ENCODE measurements at regions not wholly inside any gene's neighbourhood (a gene's known extent, or its start where the extent isn't known, plus 50 kb on each side); places are given as distances from the start of the nearest gene placed in this dataset.

DNA sequence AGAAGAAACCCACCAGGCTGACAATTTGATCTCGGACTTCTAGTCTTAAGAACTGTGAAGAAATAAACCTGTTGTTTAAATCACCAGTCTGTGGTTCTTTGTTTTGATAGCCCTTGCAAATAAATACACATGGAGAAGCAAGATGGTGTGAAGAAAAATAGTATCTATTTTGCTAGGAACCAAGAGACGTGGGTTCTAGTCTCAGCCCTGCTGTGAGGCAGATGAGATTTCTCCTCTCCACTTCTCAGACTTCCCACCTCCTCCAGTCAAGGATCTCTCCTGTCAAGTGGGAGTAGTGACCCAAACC lies 294.9 kb upstream of the JARID2 start:
- H3K27ac Mint-ChIP-seq (ENCODE audit: unreplicated experiment): no peak overlapping the region
- CTCF ChIA-PET: no interaction called here
- peaks cover under 1% of the 10 kb centered on the region for H3K27me3 Mint-ChIP-seq (ENCODE audit: unreplicated experiment)
- no TSS peak for BruUV-seq (replicated peaks)
- H3K36me3 Mint-ChIP-seq (ENCODE audit: insufficient read depth, unreplicated experiment): no peaks in the 10 kb centered on the region
- TF ChIP-seq, protein P1, sequence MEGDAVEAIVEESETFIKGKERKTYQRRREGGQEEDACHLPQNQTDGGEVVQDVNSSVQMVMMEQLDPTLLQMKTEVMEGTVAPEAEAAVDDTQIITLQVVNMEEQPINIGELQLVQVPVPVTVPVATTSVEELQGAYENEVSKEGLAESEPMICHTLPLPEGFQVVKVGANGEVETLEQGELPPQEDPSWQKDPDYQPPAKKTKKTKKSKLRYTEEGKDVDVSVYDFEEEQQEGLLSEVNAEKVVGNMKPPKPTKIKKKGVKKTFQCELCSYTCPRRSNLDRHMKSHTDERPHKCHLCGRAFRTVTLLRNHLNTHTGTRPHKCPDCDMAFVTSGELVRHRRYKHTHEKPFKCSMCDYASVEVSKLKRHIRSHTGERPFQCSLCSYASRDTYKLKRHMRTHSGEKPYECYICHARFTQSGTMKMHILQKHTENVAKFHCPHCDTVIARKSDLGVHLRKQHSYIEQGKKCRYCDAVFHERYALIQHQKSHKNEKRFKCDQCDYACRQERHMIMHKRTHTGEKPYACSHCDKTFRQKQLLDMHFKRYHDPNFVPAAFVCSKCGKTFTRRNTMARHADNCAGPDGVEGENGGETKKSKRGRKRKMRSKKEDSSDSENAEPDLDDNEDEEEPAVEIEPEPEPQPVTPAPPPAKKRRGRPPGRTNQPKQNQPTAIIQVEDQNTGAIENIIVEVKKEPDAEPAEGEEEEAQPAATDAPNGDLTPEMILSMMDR (IDR thresholded peaks at IDR 0.05; ENCODE audit: unreplicated experiment): no peak
- peaks cover 2% of the 10 kb centered on the region for H3K9me3 Mint-ChIP-seq (ENCODE audit: low read depth, unreplicated experiment)
- DNase-seq: no peak
- H3K4me3 Mint-ChIP-seq (ENCODE audit: low read depth, unreplicated experiment): no peak overlapping the region
- intact Hi-C loops (cut with micrococcal nuclease; ENCODE audit: unreplicated experiment): no loop called here
- no peaks in the 10 kb centered on the region for H3K4me1 Mint-ChIP-seq (ENCODE audit: low read depth, unreplicated experiment)

DNA sequence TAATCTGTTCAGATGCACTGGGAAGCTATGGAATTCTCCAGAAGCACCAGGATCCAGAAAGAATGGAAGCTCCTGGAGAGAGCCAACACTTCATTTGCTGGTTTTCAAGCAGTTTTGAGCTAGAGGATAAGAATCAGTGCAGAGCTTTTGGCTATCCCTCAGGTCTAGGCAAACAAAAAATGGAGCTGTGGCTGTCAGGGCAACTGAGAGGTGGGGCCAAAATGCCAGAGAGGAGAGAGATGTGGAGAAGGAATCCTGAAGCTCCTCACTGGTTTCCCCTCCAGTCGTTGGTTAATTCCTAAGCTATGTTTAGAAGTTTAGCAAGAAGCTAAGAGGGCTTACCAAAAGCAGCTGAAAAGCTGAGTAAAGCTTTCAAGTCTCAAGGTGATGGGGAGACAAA lies 294.2 kb upstream of the JARID2 start:
- H3K27me3 Mint-ChIP-seq (ENCODE audit: unreplicated experiment): no peaks in the 10 kb centered on the region
- TF ChIP-seq, protein P1 (IDR thresholded peaks at IDR 0.05; ENCODE audit: unreplicated experiment): no peak
- DNase-seq: no peak
- no TSS peak for BruUV-seq (replicated peaks)
- no peaks in the 10 kb centered on the region for H3K36me3 Mint-ChIP-seq (ENCODE audit: insufficient read depth, unreplicated experiment)
- CTCF ChIA-PET: interaction anchor here (0.7 kb wide), 1 partner anchor 321 kb away, joined by 4 read pairs; no protein-coding TSS in a partner anchor
- H3K4me3 Mint-ChIP-seq (ENCODE audit: low read depth, unreplicated experiment): no peak overlapping the region
- H3K9me3 Mint-ChIP-seq (ENCODE audit: low read depth, unreplicated experiment): peaks cover 2% of the 10 kb centered on the region
- no peak overlapping the region for H3K27ac Mint-ChIP-seq (ENCODE audit: unreplicated experiment)
- intact Hi-C loops (cut with micrococcal nuclease; ENCODE audit: unreplicated experiment): no loop called here
- H3K4me1 Mint-ChIP-seq (ENCODE audit: low read depth, unreplicated experiment): no peaks in the 10 kb centered on the region

DNA sequence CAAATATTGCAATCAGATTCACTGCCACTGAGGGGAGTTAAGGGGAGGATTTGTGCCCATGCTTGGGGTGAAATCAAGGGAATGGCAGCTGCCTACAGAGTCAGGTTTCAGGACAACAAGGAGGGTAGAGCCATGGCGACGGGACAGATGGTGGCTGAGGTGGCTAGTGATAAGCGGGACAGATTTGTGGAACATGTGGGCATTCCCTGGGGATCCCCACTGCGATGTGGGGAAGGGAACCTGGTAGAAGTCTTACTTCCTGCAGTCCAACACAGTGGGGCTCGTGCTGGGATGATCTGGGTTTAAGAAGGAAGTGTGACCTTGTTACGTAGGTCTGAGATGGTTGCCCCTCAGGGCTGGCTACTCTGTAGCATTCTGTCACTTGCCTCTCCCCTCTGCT lies 292.0 kb upstream of the JARID2 start:
- Mint-ChIP-seq H3K36me3 (ENCODE audit: insufficient read depth, unreplicated experiment) (no peaks in the 10 kb centered on the region), H3K27me3 (ENCODE audit: unreplicated experiment) (no peaks in the 10 kb centered on the region), H3K27ac (ENCODE audit: unreplicated experiment) (no peak overlapping the region), H3K4me1 (ENCODE audit: low read depth, unreplicated experiment) (no peaks in the 10 kb centered on the region), H3K9me3 (ENCODE audit: low read depth, unreplicated experiment) (peaks cover 2% of the 10 kb centered on the region), H3K4me3 (ENCODE audit: low read depth, unreplicated experiment) (no peak overlapping the region)
- DNase-seq: no peak
- TF ChIP-seq, protein P1 (IDR thresholded peaks at IDR 0.05; ENCODE audit: unreplicated experiment): no peak
- no TSS peak for BruUV-seq (replicated peaks)
- CTCF ChIA-PET: no interaction called here
- intact Hi-C loops (cut with micrococcal nuclease; ENCODE audit: unreplicated experiment): no loop called here

DNA sequence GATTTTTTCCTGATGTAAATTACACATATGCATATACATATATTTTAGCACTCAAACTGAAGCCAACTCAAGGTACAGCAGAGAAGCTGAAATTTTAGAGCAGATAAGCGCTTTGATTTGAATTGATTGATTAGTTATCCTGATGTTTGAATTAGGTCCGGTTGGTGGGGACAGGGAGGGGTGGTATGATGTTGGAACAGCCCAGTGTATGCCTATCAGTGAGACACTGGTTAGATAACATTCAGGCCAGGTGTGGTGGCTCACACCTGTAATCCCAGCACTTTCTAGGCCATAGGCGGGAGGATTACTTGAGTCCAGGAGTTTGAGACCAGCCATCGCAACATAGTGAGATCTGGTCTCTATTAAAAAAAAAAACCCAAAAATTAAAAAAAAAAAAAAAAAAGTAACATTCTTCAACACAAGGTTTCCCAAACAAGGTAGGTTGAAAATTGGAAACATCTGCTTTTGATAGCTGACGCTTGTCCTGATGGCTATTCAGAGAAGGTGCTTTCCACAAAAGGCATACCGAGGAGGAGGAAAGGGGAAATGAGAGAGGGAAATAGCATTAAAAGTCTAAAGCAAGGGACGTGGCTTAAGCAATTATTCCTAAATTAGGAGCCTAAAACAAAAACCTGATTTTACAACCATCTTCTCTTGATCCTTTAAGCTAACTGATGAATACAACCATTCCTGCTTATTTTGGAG lies 288.4 kb upstream of the JARID2 start:
- Mint-ChIP-seq H3K36me3 (ENCODE audit: insufficient read depth, unreplicated experiment) (no peaks in the 10 kb centered on the region), H3K4me3 (ENCODE audit: low read depth, unreplicated experiment) (no peak overlapping the region), H3K27ac (ENCODE audit: unreplicated experiment) (no peak overlapping the region), H3K27me3 (ENCODE audit: unreplicated experiment) (no peaks in the 10 kb centered on the region), H3K4me1 (ENCODE audit: low read depth, unreplicated experiment) (no peaks in the 10 kb centered on the region), H3K9me3 (ENCODE audit: low read depth, unreplicated experiment) (peaks cover 2% of the 10 kb centered on the region)
- TF ChIP-seq, protein P1 (IDR thresholded peaks at IDR 0.05; ENCODE audit: unreplicated experiment): no peak
- no TSS peak for BruUV-seq (replicated peaks)
- CTCF ChIA-PET: interaction anchor here (0.7 kb wide), 1 partner anchor 1150 kb away, joined by 10 read pairs; no protein-coding TSS in a partner anchor
- intact Hi-C loops (cut with micrococcal nuclease; ENCODE audit: unreplicated experiment): no loop called here
- no peak for DNase-seq
